Fibroblast of upper back skin (primary cell): ENCODE measurements at regions not wholly inside any gene's neighbourhood (a gene's known extent, or its start where the extent isn't known, plus 50 kb on each side); places are given as distances from the start of the nearest gene placed in this dataset.
"Not testable (repeated sequence)": the region's sequence is repeated elsewhere in the genome, so short reads cannot be mapped to it uniquely, and the experiment has no call there.

Experiments
- DNase-seq: peaks from one replicate; pipeline ENCODE4 v3.0.0-alpha.2; 2013

- DNase-seq, result no peak
Measured at GRCh38 chr13:64725492-64725891, 2504.6 kb downstream of the PCDH9 start.

GRCh38 chr13:64723724-64724123, 2506.4 kb downstream of the PCDH9 start:
- peak; percentile 96 for DNase-seq

- peak; percentile 7 for DNase-seq
Measured at GRCh38 chr13:64718116-64718515, 2512.0 kb downstream of the PCDH9 start.

GRCh38 chr13:64716936-64717335, 2513.2 kb downstream of the PCDH9 start:
- no peak for DNase-seq

GRCh38 chr13:64709079-64709478, 2521.1 kb downstream of the PCDH9 start:
- DNase-seq, result peak; percentile 16

DNA sequence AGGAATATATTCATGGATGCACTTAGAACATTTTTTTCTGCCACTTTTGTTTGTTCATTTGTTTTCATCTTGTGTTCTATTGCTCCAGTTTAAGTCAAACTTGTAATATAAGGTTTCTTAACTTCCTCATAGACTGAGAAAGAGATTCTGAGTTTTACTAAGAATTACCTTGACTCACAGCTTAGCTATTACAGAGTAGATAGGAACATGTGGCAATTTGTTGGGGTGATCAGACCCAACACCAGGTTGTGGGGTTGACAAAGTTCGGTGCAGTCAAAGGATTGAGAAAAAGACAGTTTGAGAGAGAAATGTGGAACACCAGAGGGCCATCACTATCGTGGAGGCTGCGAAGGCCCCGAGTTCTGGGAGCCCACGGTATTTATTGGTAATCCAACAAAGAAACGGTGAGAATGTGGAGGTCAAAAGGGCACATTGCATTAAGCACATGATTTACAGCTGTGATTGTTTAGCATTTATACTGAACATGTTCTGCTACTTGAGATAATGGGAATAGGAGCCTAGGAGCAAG, 2526.0 kb downstream of the PCDH9 start:
- peak; percentile 6 for DNase-seq

GRCh38 chr13:64697226-64697625, 2532.9 kb downstream of the PCDH9 start:
- peak; percentile 30 for DNase-seq

DNA sequence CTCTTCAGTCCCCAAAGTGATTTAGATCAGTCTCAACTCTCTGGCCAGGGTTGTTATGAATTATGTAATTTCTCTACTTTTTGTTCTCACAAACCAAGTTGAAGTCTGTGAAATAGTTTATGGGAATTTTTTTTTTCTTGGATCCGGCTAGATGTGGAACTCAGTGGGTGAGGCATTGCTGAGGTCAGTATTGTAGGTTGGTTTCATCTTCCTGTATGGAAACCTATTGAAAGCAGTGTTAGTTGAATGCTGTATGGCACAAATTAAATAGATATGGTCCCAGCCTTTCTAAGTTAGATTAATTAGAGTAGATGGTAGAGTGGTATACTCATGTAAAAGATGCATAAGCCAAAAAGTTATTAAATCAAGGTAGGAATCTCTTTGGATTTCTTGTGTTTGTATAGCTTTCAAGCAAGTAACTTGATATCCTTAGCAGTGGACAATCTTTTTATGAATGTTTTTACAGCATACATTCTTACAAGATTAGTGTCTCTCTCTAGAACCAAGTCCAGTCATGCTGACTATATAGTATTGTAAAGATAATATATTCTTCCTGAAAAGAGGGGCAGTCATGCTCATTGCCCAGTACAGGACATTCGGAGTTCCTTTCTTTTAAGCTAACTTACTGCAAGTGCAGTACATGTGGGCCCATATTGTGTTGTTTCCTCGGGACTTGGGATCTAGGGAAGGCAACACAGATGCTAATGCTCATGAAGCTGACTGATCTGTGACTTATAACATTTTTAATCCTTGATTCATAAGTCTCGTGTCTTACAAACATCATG, 2541.1 kb downstream of the PCDH9 start:
- peak; percentile 61 for DNase-seq

- DNase-seq, result not testable (repeated sequence)
Measured at GRCh38 chr13:64686536-64686935, 2543.6 kb downstream of the PCDH9 start.

GRCh38 chr13:64684685-64685431, 2545.3 kb downstream of the PCDH9 start:
- DNase-seq, result peak; percentile 21

DNA sequence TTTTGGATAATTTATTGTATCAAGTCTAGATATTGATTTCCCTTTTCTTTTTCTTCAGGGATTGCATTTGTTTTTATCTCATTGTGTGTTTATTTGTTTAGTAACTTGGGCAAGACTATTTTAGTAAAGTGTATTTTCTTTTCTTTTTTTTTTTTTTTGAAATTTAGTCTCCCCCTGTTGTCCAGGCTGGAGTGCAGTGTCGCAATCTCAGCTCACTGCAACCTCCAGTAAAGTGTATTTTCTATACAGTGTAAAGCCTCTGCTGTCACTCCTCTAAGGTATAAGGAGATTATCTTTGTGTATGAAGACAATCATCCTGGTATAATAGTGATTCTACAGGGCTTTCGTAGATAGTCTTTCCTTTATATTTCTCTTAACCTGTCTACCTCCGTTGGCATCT, 2546.0 kb downstream of the PCDH9 start:
- DNase-seq, result no peak

DNA sequence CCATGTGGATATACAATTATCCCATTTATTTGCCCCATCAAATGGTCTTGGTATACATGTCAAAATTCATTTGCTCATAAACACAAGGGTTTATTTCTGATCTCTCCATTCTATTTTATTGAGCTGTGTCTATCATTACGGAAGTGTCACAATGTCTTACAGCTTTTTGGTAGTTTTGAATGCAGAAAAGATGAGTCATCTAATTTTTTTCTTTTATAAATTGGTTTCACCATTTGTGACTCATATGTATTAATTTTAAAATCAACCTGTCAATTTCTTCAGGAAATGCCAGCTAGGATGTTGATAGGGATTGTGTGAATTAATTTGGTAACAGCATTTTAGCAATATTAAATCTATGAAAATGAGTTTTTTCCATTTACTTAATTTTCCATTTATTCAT, 2549.4 kb downstream of the PCDH9 start:
- DNase-seq, result no peak

DNA sequence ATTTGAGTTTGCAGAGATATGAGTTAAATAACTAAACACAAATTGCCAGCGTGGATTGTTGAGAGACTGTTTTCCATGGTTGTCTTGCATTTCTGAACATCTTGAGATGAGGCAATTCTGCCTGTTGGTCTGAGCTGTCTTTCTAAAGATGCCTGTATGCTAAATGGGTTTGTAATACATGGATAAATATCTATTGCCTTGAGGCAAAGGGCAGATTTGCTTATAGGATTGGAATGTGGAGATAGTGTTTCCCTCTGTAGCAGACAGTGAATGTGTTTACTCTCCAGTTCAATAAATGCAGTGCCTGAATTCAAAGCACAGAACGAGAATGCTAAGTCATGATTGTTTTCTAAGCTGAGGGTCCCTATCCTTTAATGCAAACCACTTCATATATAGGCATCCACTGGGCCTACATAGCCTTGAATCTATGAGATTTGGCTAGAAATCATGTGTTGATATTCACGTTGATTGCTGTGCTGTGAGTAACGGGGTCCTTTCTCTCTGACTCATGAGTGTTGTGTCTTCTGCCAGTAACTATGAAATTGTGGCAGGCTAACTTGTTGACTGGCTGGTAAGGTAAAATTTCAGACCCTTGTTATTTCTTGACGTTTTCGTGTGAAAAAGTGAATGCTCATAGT, 2554.8 kb downstream of the PCDH9 start:
- peak; percentile 77 for DNase-seq

GRCh38 chr13:64674126-64674525, 2556.0 kb downstream of the PCDH9 start:
- no peak for DNase-seq

DNA sequence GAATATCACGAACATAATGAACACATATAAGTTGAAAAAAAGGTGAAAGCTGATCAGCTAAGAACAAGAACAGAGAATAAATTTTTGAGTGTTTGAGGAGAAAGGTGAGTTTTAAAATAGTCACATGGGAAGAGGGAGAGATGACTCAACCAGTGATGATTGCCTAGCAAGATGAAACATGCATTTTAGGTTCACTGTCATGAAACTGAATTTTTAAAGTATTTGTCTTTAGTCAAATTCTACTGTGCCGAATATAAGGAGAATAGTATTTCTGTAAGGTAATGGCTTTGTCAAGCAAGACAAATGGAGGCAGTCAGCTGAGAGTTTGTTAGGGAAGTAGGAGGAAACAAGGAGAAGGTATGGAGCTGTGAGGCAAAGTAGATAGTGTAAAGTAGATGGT, 2557.4 kb downstream of the PCDH9 start:
- DNase-seq, result no peak

GRCh38 chr13:64662887-64663593, 2567.1 kb downstream of the PCDH9 start:
- DNase-seq, result no peak

DNA sequence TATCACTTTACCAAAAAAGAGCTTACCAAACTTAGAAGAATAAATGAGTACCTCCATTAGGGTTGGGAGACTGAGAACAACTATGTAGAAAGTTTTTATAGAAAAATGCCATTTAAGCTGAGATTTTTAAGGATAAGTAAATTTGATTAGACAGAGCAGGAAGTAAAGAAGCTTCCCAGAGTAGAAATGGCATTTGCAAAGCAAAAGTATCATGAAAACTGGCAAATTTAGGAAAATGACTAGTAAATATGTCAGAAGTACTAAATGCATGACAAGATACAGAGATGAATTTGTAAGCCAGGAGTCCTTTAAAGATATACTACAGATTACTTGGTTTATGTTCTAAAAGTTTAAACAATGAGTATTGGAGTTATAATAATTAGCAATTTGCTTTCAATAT, 2581.8 kb downstream of the PCDH9 start:
- DNase-seq, result no peak

- no peak for DNase-seq
Measured at GRCh38 chr13:64643066-64643465, 2587.1 kb downstream of the PCDH9 start.

GRCh38 chr13:64640002-64640401, 2590.1 kb downstream of the PCDH9 start:
- DNase-seq, result no peak

DNA sequence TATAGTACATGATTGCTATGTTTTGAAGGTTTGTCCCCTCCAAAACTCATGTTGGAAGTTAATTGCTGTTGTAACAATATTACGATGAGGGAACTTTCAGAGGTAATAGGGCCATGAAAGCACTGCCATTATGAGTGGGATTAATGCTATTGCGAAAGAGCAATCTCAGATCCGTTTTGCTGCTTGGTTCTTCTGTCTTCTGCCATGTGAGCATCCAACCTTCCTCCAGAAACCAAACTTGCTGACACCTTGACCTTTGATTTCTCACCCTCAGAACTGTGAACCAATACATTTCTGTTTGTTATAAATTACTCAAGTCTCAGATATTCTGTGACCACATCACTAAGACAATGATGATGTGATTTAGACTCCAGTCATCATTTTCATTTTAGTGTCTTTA, 2590.9 kb downstream of the PCDH9 start:
- no peak for DNase-seq

GRCh38 chr13:64633948-64634347, 2596.2 kb downstream of the PCDH9 start:
- peak; percentile 17 for DNase-seq

DNA sequence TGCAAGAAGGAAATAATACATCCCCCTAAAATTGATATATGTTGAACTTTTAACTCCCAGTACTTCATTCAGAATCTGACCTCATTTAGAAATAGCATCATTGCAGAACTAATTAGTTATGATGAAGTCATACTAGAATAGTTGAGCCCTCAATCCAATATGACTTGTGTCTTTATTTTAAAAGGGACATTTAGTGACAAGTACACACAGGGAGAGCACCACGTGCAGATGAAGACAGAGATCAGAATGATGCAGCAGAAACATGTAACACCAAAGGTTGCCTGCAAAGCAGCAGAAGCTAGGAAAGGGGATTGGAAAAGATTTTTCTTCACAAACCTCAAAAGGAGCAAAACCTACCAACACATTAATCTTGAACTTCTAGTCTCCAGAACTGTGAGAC, 2602.5 kb downstream of the PCDH9 start:
- no peak for DNase-seq

DNA sequence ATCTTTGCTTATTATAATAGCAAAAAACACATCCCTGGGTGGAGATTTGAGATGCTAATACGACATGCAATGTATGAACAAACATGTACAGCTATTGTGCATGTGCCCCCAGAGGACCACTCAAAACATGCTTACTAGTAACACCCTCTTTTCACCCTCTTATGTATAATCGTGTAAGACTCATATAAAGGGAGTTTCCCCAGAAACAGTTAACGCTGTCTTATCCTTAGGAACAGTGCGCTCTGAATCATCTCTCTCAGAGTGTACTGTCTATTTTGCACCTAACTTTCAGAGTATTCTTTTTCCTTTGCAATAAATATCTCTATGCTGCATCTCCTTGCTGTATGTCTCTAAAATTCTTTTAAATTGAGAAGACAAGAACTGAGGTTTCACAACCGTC, 2604.0 kb downstream of the PCDH9 start:
- DNase-seq, result no peak
